ENCODE measurements at regions not wholly inside any gene's neighbourhood (a gene's known extent, or its start where the extent isn't known, plus 50 kb on each side); places are given as distances from the start of the nearest gene placed in this dataset.

GRCh38 chr13:21813110-21813509, 142.2 kb downstream of the FGF9 start:
- no peak overlapping the region for H3K4me3 ChIP-seq
- 88 to 93% methylated on average over 4 of the region's 4 CpGs for WGBS, 2 donors
- intact Hi-C loops (cut with DNase I): no loop called here
- DNase-seq: no peak
- no peaks in the 10 kb centered on the region for H3K9me3 ChIP-seq
- no peak for TF ChIP-seq CTCF (IDR thresholded peaks at IDR 0.05)
- TF ChIP-seq EP300 (IDR thresholded peaks at IDR 0.05): no peak
- TF ChIP-seq POLR2AphosphoS5 (IDR thresholded peaks at IDR 0.05): no peak
- TF ChIP-seq POLR2A (IDR thresholded peaks at IDR 0.05): no peak
- no peaks in the 10 kb centered on the region for H3K4me1 ChIP-seq
- no peaks in the 10 kb centered on the region for H3K27me3 ChIP-seq
- no peak overlapping the region for H3K27ac ChIP-seq
- no peaks in the 10 kb centered on the region for H3K36me3 ChIP-seq

GRCh38 chr13:21813844-21814243, 143.0 kb downstream of the FGF9 start:
- no peaks in the 10 kb centered on the region for H3K9me3 ChIP-seq
- intact Hi-C loops (cut with DNase I): no loop called here
- no peaks in the 10 kb centered on the region for H3K4me1 ChIP-seq
- no peaks in the 10 kb centered on the region for H3K27me3 ChIP-seq
- H3K4me3 ChIP-seq: no peak overlapping the region
- no peak for DNase-seq
- H3K36me3 ChIP-seq: no peaks in the 10 kb centered on the region
- no peak overlapping the region for H3K27ac ChIP-seq
- WGBS, 2 donors: 15 to 62% methylated on average over 4 of the region's 4 CpGs
- TF ChIP-seq EP300 (IDR thresholded peaks at IDR 0.05) (no peak), CTCF (IDR thresholded peaks at IDR 0.05) (no peak), POLR2A (IDR thresholded peaks at IDR 0.05) (no peak), POLR2AphosphoS5 (IDR thresholded peaks at IDR 0.05) (no peak)

- TF ChIP-seq EP300 (IDR thresholded peaks at IDR 0.05): no peak
- TF ChIP-seq POLR2A (IDR thresholded peaks at IDR 0.05): no peak
- TF ChIP-seq CTCF (IDR thresholded peaks at IDR 0.05): no peak
- TF ChIP-seq POLR2AphosphoS5 (IDR thresholded peaks at IDR 0.05): no peak
- no peak overlapping the region for H3K4me3 ChIP-seq
- no peaks in the 10 kb centered on the region for H3K27me3 ChIP-seq
- no peak overlapping the region for H3K27ac ChIP-seq
- intact Hi-C loops (cut with DNase I): no loop called here
- H3K4me1 ChIP-seq: no peaks in the 10 kb centered on the region
- no peaks in the 10 kb centered on the region for H3K36me3 ChIP-seq
- DNase-seq: no peak
- WGBS, 2 donors: 42 to 71% methylated on average over 7 of the region's 7 CpGs
- no peaks in the 10 kb centered on the region for H3K9me3 ChIP-seq
Observed at GRCh38 chr13:21814604-21815003, 143.7 kb downstream of the FGF9 start.

- Histone ChIP-seq H3K9me3 (no peaks in the 10 kb centered on the region), H3K4me3 (no peak overlapping the region), H3K27ac (no peak overlapping the region), H3K36me3 (no peaks in the 10 kb centered on the region), H3K4me1 (peaks cover 0 to 17% (median 2%) of the 10 kb centered on the region in 4 donors), H3K27me3 (no peaks in the 10 kb centered on the region)
- TF ChIP-seq EP300 (IDR thresholded peaks at IDR 0.05): no peak
- no peak for TF ChIP-seq CTCF (IDR thresholded peaks at IDR 0.05)
- TF ChIP-seq POLR2A (IDR thresholded peaks at IDR 0.05): no peak
- TF ChIP-seq POLR2AphosphoS5 (IDR thresholded peaks at IDR 0.05): no peak
- no peak for DNase-seq
- intact Hi-C loops (cut with DNase I): no loop called here
- 97 to 98% methylated on average over 25 of the region's 25 CpGs for WGBS, 2 donors
Observed at GRCh38 chr13:21817878-21818277, 147.0 kb downstream of the FGF9 start.

- Histone ChIP-seq H3K27ac (peak overlapping the region in 1 of 4 donors; percentile 42), H3K36me3 (no peaks in the 10 kb centered on the region), H3K9me3 (no peaks in the 10 kb centered on the region), H3K4me3 (no peak overlapping the region), H3K4me1 (peaks cover 0 to 45% (median 6%) of the 10 kb centered on the region in 4 donors), H3K27me3 (no peaks in the 10 kb centered on the region)
- no peak for TF ChIP-seq POLR2AphosphoS5 (IDR thresholded peaks at IDR 0.05)
- TF ChIP-seq CTCF (IDR thresholded peaks at IDR 0.05): no peak
- no peak for DNase-seq
- 10 to 45% methylated on average over 4 of the region's 4 CpGs for WGBS, 2 donors
- intact Hi-C loops (cut with DNase I): no loop called here
Observed at GRCh38 chr13:21822029-21822428, 151.2 kb downstream of the FGF9 start.
